ENCODE measurements at regions not wholly inside any gene's neighbourhood (a gene's known extent, or its start where the extent isn't known, plus 50 kb on each side); places are given as distances from the start of the nearest gene placed in this dataset.

GRCh38 chr7:89514970-89515369, 639.3 kb upstream of the STEAP1 start:
- BruUV-seq (replicated peaks), result no TSS peak
- no peaks in the 10 kb centered on the region for H3K36me3 ChIP-seq (ENCODE audit: control insufficient read depth, insufficient read depth, low read length)

DNA sequence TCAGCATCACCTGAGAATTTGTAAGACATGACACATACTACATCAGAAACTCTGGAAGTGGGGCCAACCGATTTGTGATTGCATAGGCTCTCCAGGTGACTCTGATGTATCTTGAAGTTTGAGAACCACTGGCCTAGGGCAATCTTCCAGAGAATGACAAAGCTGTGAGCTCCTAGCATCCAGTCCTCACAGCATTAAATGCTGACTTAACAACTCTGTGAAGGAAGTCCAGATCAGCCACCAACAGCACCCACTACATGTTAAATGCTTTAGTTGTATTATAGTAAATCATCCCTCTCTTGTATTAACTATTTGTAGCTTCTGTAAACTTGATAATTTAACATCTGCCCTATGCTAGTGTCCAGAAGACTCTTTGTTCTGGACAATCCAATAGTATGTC, 636.5 kb upstream of the STEAP1 start:
- CTCF ChIA-PET, result no interaction called here
- Histone ChIP-seq H3K9me3 (no peaks in the 10 kb centered on the region), H3K36me3 (ENCODE audit: control insufficient read depth, insufficient read depth, low read length) (no peaks in the 10 kb centered on the region), H3K4me3 (ENCODE audit: low read depth, low read length) (no peak overlapping the region), H3K4me1 (no peaks in the 10 kb centered on the region), H3K27me3 (replicated peaks; ENCODE audit: control insufficient read depth, insufficient read depth, low read length) (no peaks in the 10 kb centered on the region)
- H3K36me3 Mint-ChIP-seq (ENCODE audit: insufficient read depth, unreplicated experiment), result no peaks in the 10 kb centered on the region
- no peak overlapping the region for H3K27ac Mint-ChIP-seq (ENCODE audit: unreplicated experiment)
- POLR2A ChIA-PET, result no interaction called here
- no peak for TF ChIP-seq CTCF (IDR thresholded peaks at IDR 0.05; ENCODE audit: insufficient read depth in 1 of 2, low read depth in 1 of 2, low read length in 1 of 2, severe bottlenecking in 1 of 2, unreplicated experiment in 1 of 2)
- H3K9me3 Mint-ChIP-seq (ENCODE audit: unreplicated experiment), result peaks cover 7% of the 10 kb centered on the region
- BruUV-seq (replicated peaks), result no TSS peak
- no peak for DNase-seq
- intact Hi-C loops (cut with micrococcal nuclease; ENCODE audit: unreplicated experiment), result no loop called here
- no peaks in the 10 kb centered on the region for H3K27me3 Mint-ChIP-seq (ENCODE audit: insufficient read depth, unreplicated experiment)
- H3K4me3 Mint-ChIP-seq (ENCODE audit: unreplicated experiment), result no peak overlapping the region
- H3K4me1 Mint-ChIP-seq (ENCODE audit: low read depth, unreplicated experiment), result no peaks in the 10 kb centered on the region

More at GRCh38 chr7:89514970-89515369, 639.3 kb upstream of the STEAP1 start:
- ChIA-PET CTCF (no interaction called here), POLR2A (no interaction called here)
- Mint-ChIP-seq H3K4me3 (ENCODE audit: unreplicated experiment) (no peak overlapping the region), H3K36me3 (ENCODE audit: insufficient read depth, unreplicated experiment) (no peaks in the 10 kb centered on the region), H3K27me3 (ENCODE audit: insufficient read depth, unreplicated experiment) (no peaks in the 10 kb centered on the region), H3K4me1 (ENCODE audit: low read depth, unreplicated experiment) (no peaks in the 10 kb centered on the region), H3K27ac (ENCODE audit: unreplicated experiment) (no peak overlapping the region), H3K9me3 (ENCODE audit: unreplicated experiment) (peaks cover 7% of the 10 kb centered on the region)
- no peak for DNase-seq
- intact Hi-C loops (cut with micrococcal nuclease; ENCODE audit: unreplicated experiment), result no loop called here
- TF ChIP-seq CTCF (IDR thresholded peaks at IDR 0.05; ENCODE audit: insufficient read depth in 1 of 2, low read depth in 1 of 2, low read length in 1 of 2, severe bottlenecking in 1 of 2, unreplicated experiment in 1 of 2), result no peak
- H3K9me3 ChIP-seq, result no peaks in the 10 kb centered on the region
- H3K4me3 ChIP-seq (ENCODE audit: low read depth, low read length), result no peak overlapping the region
- no peaks in the 10 kb centered on the region for H3K4me1 ChIP-seq
- H3K27me3 ChIP-seq (replicated peaks; ENCODE audit: control insufficient read depth, insufficient read depth, low read length), result no peaks in the 10 kb centered on the region

- TF ChIP-seq CTCF (IDR thresholded peaks at IDR 0.05; ENCODE audit: insufficient read depth in 1 of 2, low read depth in 1 of 2, low read length in 1 of 2, severe bottlenecking in 1 of 2, unreplicated experiment in 1 of 2), result no peak
- no peak for DNase-seq
- ChIA-PET POLR2A (no interaction called here), CTCF (no interaction called here)
- no peaks in the 10 kb centered on the region for H3K27me3 ChIP-seq (replicated peaks; ENCODE audit: control insufficient read depth, insufficient read depth, low read length)
- Mint-ChIP-seq H3K9me3 (ENCODE audit: unreplicated experiment) (no peaks in the 10 kb centered on the region), H3K27ac (ENCODE audit: unreplicated experiment) (no peak overlapping the region), H3K27me3 (ENCODE audit: insufficient read depth, unreplicated experiment) (no peaks in the 10 kb centered on the region), H3K4me1 (ENCODE audit: low read depth, unreplicated experiment) (no peaks in the 10 kb centered on the region), H3K36me3 (ENCODE audit: insufficient read depth, unreplicated experiment) (no peaks in the 10 kb centered on the region), H3K4me3 (ENCODE audit: unreplicated experiment) (no peak overlapping the region)
- no peaks in the 10 kb centered on the region for H3K36me3 ChIP-seq (ENCODE audit: control insufficient read depth, insufficient read depth, low read length)
- intact Hi-C loops (cut with micrococcal nuclease; ENCODE audit: unreplicated experiment), result no loop called here
- no peaks in the 10 kb centered on the region for H3K4me1 ChIP-seq
- no TSS peak for BruUV-seq (replicated peaks)
- no peaks in the 10 kb centered on the region for H3K9me3 ChIP-seq
- no peak overlapping the region for H3K4me3 ChIP-seq (ENCODE audit: low read depth, low read length)
Measured at GRCh38 chr7:89549768-89550167, 604.5 kb upstream of the STEAP1 start.
